ENCODE measurements at regions not wholly inside any gene's neighbourhood (a gene's known extent, or its start where the extent isn't known, plus 50 kb on each side); places are given as distances from the start of the nearest gene placed in this dataset.

DNA sequence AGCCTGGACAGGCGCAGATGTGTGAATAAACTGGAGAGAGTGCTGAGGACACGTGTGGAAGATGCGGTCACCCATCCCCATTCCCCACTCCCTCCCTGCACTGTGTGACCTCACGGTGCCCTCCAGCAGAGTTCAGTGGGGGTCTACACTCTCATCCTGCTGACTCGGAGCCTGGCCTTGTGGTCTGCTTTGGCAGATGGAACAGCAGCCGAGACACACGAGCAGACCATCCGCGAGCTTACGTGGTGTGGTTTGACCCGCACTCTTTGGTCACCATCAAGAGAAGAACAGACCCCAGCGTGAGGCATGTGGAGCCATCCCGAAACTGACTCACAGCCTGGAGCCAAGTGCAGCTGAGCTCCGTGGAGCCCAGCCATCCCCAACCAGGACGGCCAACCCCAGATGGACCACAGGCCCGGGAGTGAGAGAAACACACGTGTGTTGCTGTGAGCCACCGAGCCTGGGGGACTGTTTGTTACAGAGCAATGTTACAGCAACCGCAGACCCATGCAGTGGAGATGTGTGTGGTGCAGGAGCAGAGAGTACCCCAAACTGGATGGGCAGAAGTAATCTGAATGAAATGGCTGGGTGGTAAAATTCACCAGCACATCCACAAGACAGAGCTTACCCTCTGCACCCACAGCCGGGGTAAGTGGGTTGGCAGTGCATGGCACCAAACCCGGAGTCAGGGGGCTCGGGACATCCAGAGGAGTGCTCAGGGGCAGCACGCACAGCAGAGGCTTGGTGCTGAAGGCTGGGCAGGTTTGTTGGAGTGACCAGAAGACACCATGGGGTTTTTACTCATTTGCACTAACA, 90.7 kb downstream of the RTL6 start:
- no peak overlapping the region for H3K4me2 ChIP-seq
- H3K27me3 ChIP-seq (ENCODE audit: insufficient read depth) = peaks cover 13% of the 10 kb centered on the region; the same call in 1 of the 2 replicates
- WGBS (ENCODE audit: low lambda C conversion rate) = 80% methylated on average over 15 of the region's 23 CpGs
- H2AFZ ChIP-seq (ENCODE audit: low read depth) = no peak overlapping the region
- POLR2A ChIA-PET = no interaction called here
- DNase-seq = no peak
- H3K9ac ChIP-seq = no peak overlapping the region
- no peaks in the 10 kb centered on the region for H3K9me2 ChIP-seq
- peaks cover 0 to 30% of the 10 kb centered on the region in 2 experiments; a peak in 1 of 4 replicates for H3K4me1 ChIP-seq (ENCODE audit: control insufficient read depth in 1 of 2, insufficient read depth in 2 of 2, low read depth in 1 of 2, low read length in 1 of 2)
- no peak overlapping the region for H3K4me3 ChIP-seq (ENCODE audit: low read depth in 2 of 2, low read length in 1 of 2)
- no peaks in the 10 kb centered on the region for H4K20me1 ChIP-seq (ENCODE audit: insufficient read depth)
- CTCF ChIA-PET = interaction anchor here (1.3 kb wide), 1 partner anchor 8 kb away, joined by 3 read pairs; no protein-coding TSS in a partner anchor
- no peaks in the 10 kb centered on the region for H3K9me3 ChIP-seq
- H3K27ac ChIP-seq (ENCODE audit: low read depth in 2 of 2, low read length in 1 of 2) = no peak overlapping the region
- TF ChIP-seq ELF1 (IDR thresholded peaks at IDR 0.05) (no peak), RCOR1 (IDR thresholded peaks at IDR 0.05; ENCODE audit: low read length) (no peak), MEF2A (IDR thresholded peaks at IDR 0.05; ENCODE audit: borderline replicate concordance, low read depth) (no peak), SIN3A (IDR thresholded peaks at IDR 0.05; ENCODE audit: borderline replicate concordance, low read depth, low read length) (no peak), RXRA (IDR thresholded peaks at IDR 0.05; ENCODE audit: borderline replicate concordance, low read depth) (no peak), RAD21 (IDR thresholded peaks at IDR 0.05; ENCODE audit: low read length) (no peak), POLR2AphosphoS5 (IDR thresholded peaks at IDR 0.05; ENCODE audit: low read depth, low read length) (no peak), NFIC (IDR thresholded peaks at IDR 0.05; ENCODE audit: borderline replicate concordance) (no peak), PBX3 (IDR thresholded peaks at IDR 0.05) (no peak), FOSL2 (IDR thresholded peaks at IDR 0.05; ENCODE audit: borderline replicate concordance, low read depth) (no peak), NRF1 (IDR thresholded peaks at IDR 0.05; ENCODE audit: low read depth, low read length) (no peak), TCF12 (IDR thresholded peaks at IDR 0.05) (no peak), GABPA (IDR thresholded peaks at IDR 0.05; ENCODE audit: low read depth) (no peak), FOXM1 (IDR thresholded peaks at IDR 0.05; ENCODE audit: low read depth) (no peak)
- TF ChIP-seq, protein P1, sequence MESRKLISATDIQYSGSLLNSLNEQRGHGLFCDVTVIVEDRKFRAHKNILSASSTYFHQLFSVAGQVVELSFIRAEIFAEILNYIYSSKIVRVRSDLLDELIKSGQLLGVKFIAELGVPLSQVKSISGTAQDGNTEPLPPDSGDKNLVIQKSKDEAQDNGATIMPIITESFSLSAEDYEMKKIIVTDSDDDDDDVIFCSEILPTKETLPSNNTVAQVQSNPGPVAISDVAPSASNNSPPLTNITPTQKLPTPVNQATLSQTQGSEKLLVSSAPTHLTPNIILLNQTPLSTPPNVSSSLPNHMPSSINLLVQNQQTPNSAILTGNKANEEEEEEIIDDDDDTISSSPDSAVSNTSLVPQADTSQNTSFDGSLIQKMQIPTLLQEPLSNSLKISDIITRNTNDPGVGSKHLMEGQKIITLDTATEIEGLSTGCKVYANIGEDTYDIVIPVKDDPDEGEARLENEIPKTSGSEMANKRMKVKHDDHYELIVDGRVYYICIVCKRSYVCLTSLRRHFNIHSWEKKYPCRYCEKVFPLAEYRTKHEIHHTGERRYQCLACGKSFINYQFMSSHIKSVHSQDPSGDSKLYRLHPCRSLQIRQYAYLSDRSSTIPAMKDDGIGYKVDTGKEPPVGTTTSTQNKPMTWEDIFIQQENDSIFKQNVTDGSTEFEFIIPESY (IDR thresholded peaks at IDR 0.05; ENCODE audit: borderline replicate concordance, low read depth) = no peak
- TF ChIP-seq, protein P2, sequence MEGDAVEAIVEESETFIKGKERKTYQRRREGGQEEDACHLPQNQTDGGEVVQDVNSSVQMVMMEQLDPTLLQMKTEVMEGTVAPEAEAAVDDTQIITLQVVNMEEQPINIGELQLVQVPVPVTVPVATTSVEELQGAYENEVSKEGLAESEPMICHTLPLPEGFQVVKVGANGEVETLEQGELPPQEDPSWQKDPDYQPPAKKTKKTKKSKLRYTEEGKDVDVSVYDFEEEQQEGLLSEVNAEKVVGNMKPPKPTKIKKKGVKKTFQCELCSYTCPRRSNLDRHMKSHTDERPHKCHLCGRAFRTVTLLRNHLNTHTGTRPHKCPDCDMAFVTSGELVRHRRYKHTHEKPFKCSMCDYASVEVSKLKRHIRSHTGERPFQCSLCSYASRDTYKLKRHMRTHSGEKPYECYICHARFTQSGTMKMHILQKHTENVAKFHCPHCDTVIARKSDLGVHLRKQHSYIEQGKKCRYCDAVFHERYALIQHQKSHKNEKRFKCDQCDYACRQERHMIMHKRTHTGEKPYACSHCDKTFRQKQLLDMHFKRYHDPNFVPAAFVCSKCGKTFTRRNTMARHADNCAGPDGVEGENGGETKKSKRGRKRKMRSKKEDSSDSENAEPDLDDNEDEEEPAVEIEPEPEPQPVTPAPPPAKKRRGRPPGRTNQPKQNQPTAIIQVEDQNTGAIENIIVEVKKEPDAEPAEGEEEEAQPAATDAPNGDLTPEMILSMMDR (IDR thresholded peaks at IDR 0.05) = no peak
- TF ChIP-seq, protein P3, sequence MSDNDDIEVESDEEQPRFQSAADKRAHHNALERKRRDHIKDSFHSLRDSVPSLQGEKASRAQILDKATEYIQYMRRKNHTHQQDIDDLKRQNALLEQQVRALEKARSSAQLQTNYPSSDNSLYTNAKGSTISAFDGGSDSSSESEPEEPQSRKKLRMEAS (IDR thresholded peaks at IDR 0.05; ENCODE audit: low read depth) = no peak
- H3K36me3 ChIP-seq (replicated peaks in 1 of 2; ENCODE audit: control insufficient read depth in 1 of 2, insufficient read depth in 2 of 2, low read length in 1 of 2) = no peaks in the 10 kb centered on the region
- no peaks in the 10 kb centered on the region for H3K79me2 ChIP-seq (ENCODE audit: insufficient read depth)
- H3F3A ChIP-seq (replicated peaks; ENCODE audit: insufficient read depth) = no peaks in the 10 kb centered on the region

Data from SK-N-SH (cell line).